Fibroblast of villous mesenchyme (primary cell): ENCODE measurements at regions not wholly inside any gene's neighbourhood (a gene's known extent, or its start where the extent isn't known, plus 50 kb on each side); places are given as distances from the start of the nearest gene placed in this dataset.

Source experiments
- DNase-seq: peaks from one replicate; pipeline ENCODE4 v3.0.0-alpha.2; 2010; ENCODE audit warnings: low read depth
- H3K4me3 ChIP-seq: 2 replicates; pipeline ENCODE4 v1.5.1; 2011; ENCODE audit warnings: low read depth, mild to moderate bottlenecking, low read length
- CTCF ChIP-seq: IDR thresholded peaks from 2 replicates; pipeline ENCODE4 v1.5.1; 2012; ENCODE audit warnings: low read depth, mild to moderate bottlenecking, low read length; ENCODE audit not compliant: insufficient read depth

GRCh38 chr11:134630861-134631260 lies 218.8 kb upstream of the B3GAT1 start:
- DNase-seq, result no peak
- TF ChIP-seq CTCF, result no peak
- no peak overlapping the region for H3K4me3 ChIP-seq

- DNase-seq, result no peak
- TF ChIP-seq CTCF, result no peak
- H3K4me3 ChIP-seq, result no peak overlapping the region
Observed at GRCh38 chr11:134628426-134628825, 216.4 kb upstream of the B3GAT1 start.

GRCh38 chr11:134626032-134626431 lies 214.0 kb upstream of the B3GAT1 start:
- H3K4me3 ChIP-seq, result no peak overlapping the region
- TF ChIP-seq CTCF, result no peak
- no peak for DNase-seq

- no peak for TF ChIP-seq CTCF
- no peak overlapping the region for H3K4me3 ChIP-seq
- DNase-seq, result no peak
Observed at GRCh38 chr11:134625631-134626030, 213.6 kb upstream of the B3GAT1 start.

GRCh38 chr11:134625151-134625550 lies 213.1 kb upstream of the B3GAT1 start:
- no peak overlapping the region for H3K4me3 ChIP-seq
- DNase-seq, result no peak
- TF ChIP-seq CTCF, result no peak

- no peak overlapping the region for H3K4me3 ChIP-seq
- TF ChIP-seq CTCF, result no peak
- no peak for DNase-seq
Observed at GRCh38 chr11:134624166-134624920, 212.3 kb upstream of the B3GAT1 start.

GRCh38 chr11:134623711-134624110 lies 211.7 kb upstream of the B3GAT1 start:
- no peak for DNase-seq
- TF ChIP-seq CTCF, result no peak
- H3K4me3 ChIP-seq, result no peak overlapping the region
